NCI-H82 treated with DMSO at 0.1 percent for 48 hours (cell line): ENCODE measurements at regions not wholly inside any gene's neighbourhood (a gene's known extent, or its start where the extent isn't known, plus 50 kb on each side); places are given as distances from the start of the nearest gene placed in this dataset.
A peak's percentile ranks its signal among the peaks of the same experiment; 100 is the strongest.
"Not testable (repeated sequence)": the region's sequence is repeated elsewhere in the genome, so short reads cannot be mapped to it uniquely, and the experiment has no call there.

Experiments used
- DNase-seq: peaks from one replicate; lab custom pipeline; 2025; ENCODE audit not compliant: unreplicated experiment; lab: John Stamatoyannopoulos, UW

GRCh38 chr2:39998617-39999016, 219.6 kb upstream of the THUMPD2 start:
- DNase-seq = no peak

GRCh38 chr2:39996653-39997080, 217.6 kb upstream of the THUMPD2 start:
- DNase-seq = no peak

- DNase-seq = no peak
These were observed 216.1 kb upstream of the THUMPD2 start for GRCh38 chr2:39995005-39995737.

- no peak for DNase-seq
These were observed 215.1 kb upstream of the THUMPD2 start for GRCh38 chr2:39994151-39994550.

DNA sequence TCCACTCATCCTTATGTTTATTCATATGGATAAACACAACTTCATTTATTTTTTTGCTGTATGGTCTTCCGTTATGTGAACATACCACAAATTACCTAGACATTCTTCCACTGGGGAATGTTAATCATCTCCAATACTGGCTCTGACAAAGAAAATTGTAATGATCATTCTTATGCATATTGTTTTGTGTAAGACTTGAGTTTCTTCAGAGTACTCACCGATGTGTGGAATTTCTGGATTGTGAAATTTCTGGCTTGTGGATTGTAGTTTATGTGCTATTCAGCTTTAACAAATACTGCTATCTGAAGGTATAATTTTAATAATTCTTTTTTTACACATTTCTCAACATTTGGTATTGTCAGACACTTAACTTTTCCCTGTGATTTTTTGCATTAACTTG, 212.2 kb upstream of the THUMPD2 start:
- DNase-seq = no peak

GRCh38 chr2:39990335-39990900, 211.4 kb upstream of the THUMPD2 start:
- no peak for DNase-seq

- peak; percentile 68 for DNase-seq
These were observed 210.8 kb upstream of the THUMPD2 start for GRCh38 chr2:39989888-39990287.

DNA sequence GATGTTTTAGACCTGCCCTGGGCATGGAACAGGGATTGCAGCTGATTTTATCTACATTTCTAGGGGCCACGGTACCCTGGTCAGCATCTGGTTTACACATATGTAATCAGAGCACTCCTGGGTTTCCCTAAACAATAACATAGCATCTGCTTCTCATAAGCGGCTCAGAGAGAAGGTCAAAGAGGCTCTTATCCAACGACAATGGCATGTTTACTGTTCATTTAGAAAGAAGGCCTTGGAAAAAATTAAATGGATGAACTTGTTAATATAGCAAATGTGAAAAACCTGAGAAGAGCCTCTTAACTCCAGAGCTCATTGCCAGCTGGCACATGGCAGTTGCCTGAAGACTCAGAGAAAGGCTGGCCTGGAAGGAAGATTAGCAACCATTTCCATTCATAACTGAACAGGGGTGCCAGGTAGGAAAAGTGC, 202.8 kb upstream of the THUMPD2 start:
- DNase-seq = peak; percentile 34

DNA sequence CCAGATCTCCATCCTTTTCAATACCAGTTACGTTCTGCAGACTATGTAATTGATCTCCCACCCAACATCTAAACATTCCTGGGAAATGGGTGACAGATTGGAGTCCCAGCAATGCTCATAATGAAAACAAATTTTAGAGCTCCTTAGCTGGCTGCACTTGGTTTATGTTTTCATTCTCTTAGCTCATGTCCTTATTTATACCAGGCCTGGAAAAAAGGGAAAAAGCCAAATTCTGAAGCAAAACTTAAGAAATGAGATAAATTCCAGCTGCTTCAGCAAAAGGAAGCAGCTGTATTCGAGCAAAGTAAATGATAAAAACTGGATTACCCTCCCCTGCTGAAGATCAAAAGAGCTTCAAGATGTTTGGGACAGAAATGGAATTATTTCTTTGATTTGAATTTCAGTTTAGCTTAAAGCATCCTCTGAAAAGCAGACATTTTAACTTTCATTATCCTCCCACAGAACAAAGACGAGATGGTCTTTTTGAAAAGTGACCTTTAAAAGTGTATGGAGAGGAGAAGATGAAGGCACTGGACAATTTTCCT, 196.5 kb upstream of the THUMPD2 start:
- no peak for DNase-seq

GRCh38 chr2:39968037-39968436, 189.0 kb upstream of the THUMPD2 start:
- no peak for DNase-seq

- not testable (repeated sequence) for DNase-seq
These were observed 181.6 kb upstream of the THUMPD2 start for GRCh38 chr2:39960681-39961080.

DNA sequence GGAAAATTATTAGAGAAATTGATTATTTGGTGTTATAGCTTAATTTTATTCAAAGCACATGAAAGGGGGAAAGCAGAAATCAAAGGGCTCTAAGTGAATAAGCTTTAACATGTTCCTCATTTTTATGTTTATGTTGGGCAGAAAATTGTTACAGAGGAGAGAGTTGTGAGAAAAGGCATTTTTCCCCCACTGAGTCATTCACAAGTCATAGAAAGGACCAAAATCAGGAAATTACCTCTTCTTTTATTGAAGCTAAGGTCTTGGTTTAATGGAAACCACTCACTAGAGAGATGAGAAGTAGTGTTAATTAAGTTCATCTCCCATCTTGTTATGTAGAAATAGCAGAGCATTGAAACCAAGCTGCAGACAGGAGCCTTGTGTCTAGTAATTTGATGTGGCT, 175.3 kb upstream of the THUMPD2 start:
- no peak for DNase-seq

- no peak for DNase-seq
These were observed 170.1 kb upstream of the THUMPD2 start for GRCh38 chr2:39949131-39949530.

DNA sequence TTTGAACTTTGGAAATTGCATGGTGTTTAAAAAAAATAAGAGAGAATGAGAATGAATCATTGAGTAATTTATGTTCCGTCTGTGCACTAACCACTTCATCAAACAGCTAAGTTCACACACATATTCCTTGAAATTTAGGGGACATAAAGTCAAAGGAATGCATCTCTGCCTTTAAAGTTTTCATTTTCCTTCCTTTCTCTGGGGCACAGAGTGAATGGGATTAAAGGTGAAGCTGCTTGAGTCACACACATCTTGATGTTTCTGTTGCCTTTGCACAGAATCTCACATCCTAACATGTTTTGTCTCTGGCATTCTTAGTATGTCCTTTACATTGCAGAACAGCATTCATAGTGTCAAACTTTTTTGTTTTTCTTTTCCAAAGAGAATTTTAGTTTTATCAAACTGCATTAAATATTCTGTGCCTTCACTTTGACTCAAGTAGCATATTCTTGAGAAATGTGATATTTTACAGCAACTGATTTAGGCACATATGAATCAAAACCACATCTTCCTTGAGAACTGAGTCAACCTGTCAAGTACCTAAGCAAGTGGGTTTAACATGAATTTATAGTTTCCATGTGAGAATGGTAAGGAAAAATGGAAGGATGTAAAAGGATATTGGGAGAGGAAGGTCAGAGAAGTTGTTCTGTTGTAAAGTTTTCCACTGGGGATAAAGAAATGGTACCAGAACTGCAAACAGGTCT, 169.1 kb upstream of the THUMPD2 start:
- no peak for DNase-seq

DNA sequence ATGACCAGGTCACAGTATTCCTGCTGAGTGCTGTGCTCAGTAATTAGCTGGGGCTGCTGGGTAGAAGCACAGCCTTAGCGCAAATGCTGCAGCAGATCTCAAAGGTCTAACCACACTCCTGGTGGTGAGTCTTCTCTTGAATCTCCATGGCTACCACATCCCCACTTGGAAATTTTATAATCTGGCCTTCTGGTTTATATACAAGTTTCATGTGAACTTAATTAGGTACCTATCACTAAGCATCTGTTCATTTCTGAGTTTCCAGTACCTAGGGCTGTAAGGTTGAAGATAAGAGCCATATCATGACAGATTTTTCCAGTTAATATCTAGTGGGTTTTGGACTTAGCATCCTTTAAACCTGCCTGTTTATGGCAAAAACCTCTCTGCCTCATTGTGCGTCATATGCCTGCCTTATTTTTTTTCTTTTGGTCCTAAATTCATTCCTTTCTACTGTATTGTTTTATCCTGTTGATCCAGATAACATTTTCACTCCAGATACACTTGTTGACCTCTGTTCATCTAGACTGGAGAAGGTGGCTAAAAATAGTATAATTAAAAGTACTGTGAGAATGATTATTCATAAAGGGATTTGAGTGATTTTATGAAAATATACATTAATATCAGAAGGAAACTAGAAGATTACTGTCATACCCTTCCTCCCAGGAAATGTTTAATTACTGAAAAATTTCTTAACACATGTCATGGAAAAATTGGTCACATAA, 168.4 kb upstream of the THUMPD2 start:
- no peak for DNase-seq

- peak; percentile 95 for DNase-seq
These were observed 163.9 kb upstream of the THUMPD2 start for GRCh38 chr2:39942950-39943349.

DNA sequence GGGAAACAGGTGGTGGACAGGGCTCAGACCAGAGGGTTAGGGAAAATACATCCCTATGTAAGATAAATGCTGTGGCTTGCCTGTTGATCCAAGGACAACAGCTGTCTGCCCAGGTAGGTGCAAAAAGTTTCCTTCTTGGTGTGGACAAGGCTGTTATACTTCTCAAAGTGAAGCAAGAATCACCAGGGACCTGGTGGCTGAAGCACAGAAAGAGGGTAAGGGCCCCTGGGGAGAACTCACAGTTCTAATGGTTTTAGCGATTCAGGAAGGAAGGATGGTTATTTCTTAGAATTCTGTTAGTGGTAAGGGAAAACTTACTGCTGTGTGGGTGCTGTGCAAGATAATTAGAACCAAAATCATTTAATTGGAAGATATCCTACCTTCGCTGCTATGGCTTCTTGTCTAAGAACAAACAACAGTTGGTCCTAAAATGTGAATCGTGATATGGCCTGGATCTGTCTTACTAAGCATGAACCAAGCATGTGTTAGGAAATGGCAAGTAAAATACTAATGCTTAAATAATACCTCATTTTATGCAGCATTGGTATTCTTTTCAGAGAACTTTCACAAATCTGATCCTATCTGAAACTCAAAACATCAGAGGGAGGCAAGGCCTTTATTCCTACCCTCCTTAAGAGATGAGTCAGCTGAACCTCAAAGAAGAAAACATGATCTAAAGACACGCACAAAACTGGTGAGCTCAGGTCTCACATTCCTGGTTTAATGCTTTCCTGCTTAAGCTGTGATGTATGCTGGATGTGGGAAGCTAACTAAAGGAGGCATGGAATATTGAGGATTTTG, 159.2 kb upstream of the THUMPD2 start:
- no peak for DNase-seq

DNA sequence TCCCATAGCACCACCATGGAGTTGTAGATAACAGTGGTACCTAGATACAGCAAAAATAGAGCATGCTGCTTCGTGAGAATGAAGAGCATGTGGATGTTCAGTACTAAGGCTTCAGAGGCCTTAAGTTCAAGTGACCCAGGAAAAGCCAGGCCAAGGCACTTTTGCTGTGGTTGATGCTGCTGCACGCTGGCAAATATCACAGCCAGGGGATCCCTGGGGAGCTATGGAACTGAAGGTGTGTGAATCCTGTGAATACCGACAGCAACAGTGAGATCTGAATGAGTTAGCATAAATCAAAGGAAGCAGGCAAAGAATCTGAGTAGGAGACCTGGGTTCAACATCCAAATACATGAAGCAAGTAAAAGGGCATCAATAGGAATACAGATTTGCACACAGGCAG, 158.6 kb upstream of the THUMPD2 start:
- no peak for DNase-seq

GRCh38 chr2:39934851-39935250, 155.8 kb upstream of the THUMPD2 start:
- DNase-seq = no peak

DNA sequence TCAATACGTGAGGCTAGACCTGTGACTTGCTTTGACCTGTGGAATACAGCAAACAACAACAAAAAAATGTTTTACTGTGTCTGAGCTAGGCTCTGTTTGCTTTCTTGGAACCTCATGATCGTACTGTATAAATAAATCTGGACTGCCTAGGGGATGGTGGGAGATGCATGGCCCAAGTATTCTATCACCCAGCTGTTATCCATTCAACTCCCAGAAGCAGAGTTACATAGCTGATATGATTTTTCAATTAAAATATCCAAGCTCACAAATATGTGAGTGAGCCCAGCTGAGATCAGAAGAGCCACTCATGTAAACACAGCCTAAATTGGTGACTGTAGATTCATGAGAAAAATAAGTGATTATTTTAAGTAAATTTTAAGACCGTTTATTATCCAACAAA, 154.1 kb upstream of the THUMPD2 start:
- DNase-seq = no peak

DNA sequence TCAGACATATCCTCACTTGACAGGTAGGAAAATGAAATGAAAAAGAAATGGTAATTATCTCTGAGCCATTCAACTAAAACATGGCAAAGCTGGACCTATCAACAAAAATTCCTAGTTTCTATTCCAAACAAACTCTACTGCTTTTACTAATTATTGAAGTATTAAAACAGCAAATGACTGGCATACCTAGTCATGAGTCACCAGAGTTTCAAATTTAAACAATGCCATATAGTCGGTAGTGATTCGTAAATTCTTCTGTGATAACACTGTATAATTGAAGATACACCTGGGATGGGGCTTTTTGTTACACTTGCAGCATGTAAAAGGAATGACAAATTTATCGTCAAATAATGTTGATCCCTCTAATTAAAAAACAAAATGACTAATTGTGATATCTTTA, 153.1 kb upstream of the THUMPD2 start:
- DNase-seq = no peak
